Activated CD8-positive, alpha-beta T cell treated with anti-CD3 and anti-CD28 coated beads for 36 hours (primary cell): ENCODE measurements at regions not wholly inside any gene's neighbourhood (a gene's known extent, or its start where the extent isn't known, plus 50 kb on each side); places are given as distances from the start of the nearest gene placed in this dataset.

Experiments used
- ATAC-seq: fragments of 200-7000 bp; cut with Tn5 transposase; one replicate; pipeline ENCODE4 v1.10.0; 2021; ENCODE audit warnings: mild to moderate bottlenecking, moderate library complexity
- CTCF ChIA-PET: fragments of 350-600 bp; sonication (Branson Sonifier 250); formaldehyde crosslinking; loops from one replicate; lab custom pipeline; 2021; ENCODE audit warnings: antibody characterized with exemption; lab: Charles Lee
- POLR2A ChIA-PET: fragments of 350-600 bp; sonication (Branson Sonifier 250); formaldehyde crosslinking; loops from one replicate; lab custom pipeline; 2021; ENCODE audit warnings: antibody characterized with exemption; lab: Charles Lee
- DNase-seq: peaks from one replicate; pipeline ENCODE4 v3.0.0-alpha.2; 2020
- H3K27ac Mint-ChIP-seq: one replicate; pipeline ENCODE4 v1.8.0; 2021; ENCODE audit warnings: mild to moderate bottlenecking, mixed read lengths
- H3K27me3 Mint-ChIP-seq: one replicate; pipeline ENCODE4 v1.8.0; 2021; ENCODE audit warnings: mixed read lengths
- H3K36me3 Mint-ChIP-seq: one replicate; pipeline ENCODE4 v1.8.0; 2021; ENCODE audit warnings: low read depth, mixed read lengths
- H3K4me1 Mint-ChIP-seq: one replicate; pipeline ENCODE4 v1.8.0; 2021; ENCODE audit warnings: low read depth, mixed read lengths
- H3K4me3 Mint-ChIP-seq: one replicate; pipeline ENCODE4 v1.8.0; 2021; ENCODE audit warnings: mild to moderate bottlenecking, moderate library complexity, mixed read lengths
- H3K9me3 Mint-ChIP-seq: one replicate; pipeline ENCODE4 v1.8.0; 2021; ENCODE audit warnings: mixed read lengths
- CTCF ChIP-seq: fragments of 200-600 bp; IDR thresholded peaks from one replicate; pipeline ENCODE4 v1.8.0; 2022; ENCODE audit warnings: antibody characterized with exemption, mild to moderate bottlenecking
- intact Hi-C: fragments of 100-400 bp; cut with micrococcal nuclease; formaldehyde crosslinking; loops from one replicate; pipeline ENCODE4 v1.10.0; 2022

GRCh38 chr15:39079296-39079847 is 501.5 kb upstream of the THBS1 start:
- DNase-seq (no peak), ATAC-seq (no peak)
- no peaks in the 10 kb centered on the region for H3K36me3 Mint-ChIP-seq
- no peak overlapping the region for H3K27ac Mint-ChIP-seq
- intact Hi-C loops, result no loop called here
- no peaks in the 10 kb centered on the region for H3K4me1 Mint-ChIP-seq
- H3K27me3 Mint-ChIP-seq, result peaks cover 4% of the 10 kb centered on the region
- CTCF ChIA-PET, result no interaction called here
- POLR2A ChIA-PET, result interaction anchor here (0.6 kb wide), 1 partner anchor 13 kb away, joined by 3 read pairs; no protein-coding TSS in a partner anchor
- TF ChIP-seq CTCF, result no peak
- H3K4me3 Mint-ChIP-seq, result no peak overlapping the region
- no peaks in the 10 kb centered on the region for H3K9me3 Mint-ChIP-seq

- ATAC-seq (no peak), DNase-seq (peak; percentile 2)
- Mint-ChIP-seq H3K27me3 (peaks cover 8% of the 10 kb centered on the region), H3K27ac (no peak overlapping the region), H3K4me1 (peaks cover 3% of the 10 kb centered on the region), H3K36me3 (no peaks in the 10 kb centered on the region), H3K9me3 (no peaks in the 10 kb centered on the region), H3K4me3 (no peak overlapping the region)
- POLR2A ChIA-PET, result no interaction called here
- no peak for TF ChIP-seq CTCF
- CTCF ChIA-PET, result no interaction called here
- intact Hi-C loops, result no loop called here
Observed at GRCh38 chr15:39083213-39083612, 497.7 kb upstream of the THBS1 start.

- ChIA-PET CTCF (no interaction called here), POLR2A (interaction anchor here (0.6 kb wide), 1 partner anchor 562 kb away, joined by 3 read pairs; no protein-coding TSS in a partner anchor)
- intact Hi-C loops, result no loop called here
- H3K4me3 Mint-ChIP-seq, result no peak overlapping the region
- TF ChIP-seq CTCF, result no peak
- H3K27me3 Mint-ChIP-seq, result peaks cover 14% of the 10 kb centered on the region
- DNase-seq (peak; percentile 38), ATAC-seq (peak; percentile 67)
- no peak overlapping the region for H3K27ac Mint-ChIP-seq
- no peaks in the 10 kb centered on the region for H3K36me3 Mint-ChIP-seq
- H3K9me3 Mint-ChIP-seq, result no peaks in the 10 kb centered on the region
- peaks cover 3% of the 10 kb centered on the region for H3K4me1 Mint-ChIP-seq
Observed at GRCh38 chr15:39084674-39085530, 496.0 kb upstream of the THBS1 start.

- Mint-ChIP-seq H3K27ac (no peak overlapping the region), H3K36me3 (no peaks in the 10 kb centered on the region), H3K9me3 (no peaks in the 10 kb centered on the region), H3K4me3 (no peak overlapping the region), H3K4me1 (peaks cover 3% of the 10 kb centered on the region), H3K27me3 (peaks cover 14% of the 10 kb centered on the region)
- ATAC-seq (no peak), DNase-seq (no peak)
- no peak for TF ChIP-seq CTCF
- intact Hi-C loops, result no loop called here
- ChIA-PET POLR2A (no interaction called here), CTCF (no interaction called here)
Observed at GRCh38 chr15:39086641-39087040, 494.2 kb upstream of the THBS1 start.

GRCh38 chr15:39088156-39088555 is 492.7 kb upstream of the THBS1 start:
- no peak for ATAC-seq
- POLR2A ChIA-PET, result no interaction called here
- Mint-ChIP-seq H3K4me1 (peaks cover 3% of the 10 kb centered on the region), H3K9me3 (no peaks in the 10 kb centered on the region), H3K36me3 (no peaks in the 10 kb centered on the region), H3K27me3 (peaks cover 14% of the 10 kb centered on the region), H3K27ac (no peak overlapping the region), H3K4me3 (no peak overlapping the region)
- CTCF ChIA-PET, result no interaction called here
- no peak for TF ChIP-seq CTCF
- intact Hi-C loops, result no loop called here
- DNase-seq, result no peak
